NT2/D1 (cell line): ENCODE measurements at regions not wholly inside any gene's neighbourhood (a gene's known extent, or its start where the extent isn't known, plus 50 kb on each side); places are given as distances from the start of the nearest gene placed in this dataset.

ENCODE experiments used
- SUZ12 ChIP-seq: IDR thresholded peaks from 2 replicates; pipeline ENCODE4 v1.6.1; 2011; ENCODE audit not compliant: insufficient read length, insufficient read depth; ENCODE audit errors: extremely low read depth
- YY1 ChIP-seq: IDR thresholded peaks from 2 replicates; pipeline ENCODE4 v1.6.1; 2011; ENCODE audit not compliant: insufficient read length, insufficient read depth
- ZNF274 ChIP-seq: IDR thresholded peaks from 2 replicates; pipeline ENCODE4 v1.6.1; 2011; ENCODE audit warnings: mild to moderate bottlenecking, low read depth, low read length

- TF ChIP-seq ZNF274 (no peak), YY1 (no peak), SUZ12 (no peak)
Observed at GRCh38 chr12:127063339-127064072, 1203.5 kb upstream of the TMEM132C start.
